HepG2 (cell line): ENCODE measurements at regions not wholly inside any gene's neighbourhood (a gene's known extent, or its start where the extent isn't known, plus 50 kb on each side); places are given as distances from the start of the nearest gene placed in this dataset.

ENCODE experiments used
- ELK4 ChIP-seq: sonication (generic); formaldehyde crosslinking; IDR thresholded peaks from 2 replicates; pipeline ENCODE4 v1.9.0; 2021; ENCODE audit warnings: missing genetic modification reagents, borderline replicate concordance
- HDAC6 ChIP-seq: fragments of 200-600 bp; sonication (generic); IDR thresholded peaks from 2 replicates; pipeline ENCODE4 v1.7.0; 2017; ENCODE audit warnings: mild to moderate bottlenecking, antibody characterized with exemption, low read length, low read depth
- IRF2 ChIP-seq: IDR thresholded peaks from 2 replicates; pipeline ENCODE4 v1.6.1; 2018; ENCODE audit warnings: missing genetic modification reagents, missing compliant biosample characterization
- KDM5A ChIP-seq: fragments of 200-600 bp; sonication (generic); IDR thresholded peaks from 2 replicates; pipeline ENCODE4 v1.7.0; 2018; ENCODE audit warnings: antibody characterized with exemption, mild to moderate bottlenecking, low read length, borderline replicate concordance
- MXD1 ChIP-seq: sonication (generic); formaldehyde crosslinking; IDR thresholded peaks from 2 replicates; pipeline ENCODE4 v1.4.0; 2020; ENCODE audit warnings: mild to moderate bottlenecking, missing genetic modification reagents
- REST ChIP-seq, 2 experiments: IDR thresholded peaks; 2 replicates each; pipeline ENCODE4 v1.6.1; 2011 to 2012; ENCODE audit warnings: low read length in 2 of 2, borderline replicate concordance in 1 of 2, low read depth in 1 of 2, mild to moderate bottlenecking in 1 of 2, moderate library complexity in 1 of 2
- TOE1 ChIP-seq: sonication (generic); formaldehyde crosslinking; IDR thresholded peaks from 2 replicates; pipeline ENCODE4 v1.4.0; 2020; ENCODE audit warnings: mild to moderate bottlenecking, missing genetic modification reagents
- ZNF615 ChIP-seq: sonication (generic); formaldehyde crosslinking; IDR thresholded peaks from 2 replicates; pipeline ENCODE4 v1.5.0; 2020; ENCODE audit warnings: mild to moderate bottlenecking, missing genetic modification reagents, borderline replicate concordance

GRCh38 chr5:92023141-92023471 is 640.0 kb upstream of the ARRDC3 start (continued):
- no peak for TF ChIP-seq MXD1
- TF ChIP-seq REST (IDR thresholded peaks at IDR 0.05; ENCODE audit: borderline replicate concordance in 1 of 2, low read depth in 1 of 2, low read length in 2 of 2), result no peak
- TF ChIP-seq ELK4 (CRISPR knock-in tag), result no peak
- TF ChIP-seq IRF2, result no peak
- no peak for TF ChIP-seq ZNF615
- no peak for TF ChIP-seq HDAC6
- no peak for TF ChIP-seq KDM5A
- no peak for TF ChIP-seq TOE1
